ENCODE measurements at regions not wholly inside any gene's neighbourhood (a gene's known extent, or its start where the extent isn't known, plus 50 kb on each side); places are given as distances from the start of the nearest gene placed in this dataset.

- no peak for TF ChIP-seq CTCF (IDR thresholded peaks at IDR 0.05; ENCODE audit: poor library complexity)
- no peak for TF ChIP-seq EZH2phosphoT487 (IDR thresholded peaks at IDR 0.05; ENCODE audit: low read depth, severe bottlenecking, unreplicated experiment)
These were observed 395.0 kb upstream of the SMARCA2 start for GRCh38 chr9:1619915-1620710.

Measured in hepatocyte (in vitro differentiated cells).